ENCODE measurements at regions not wholly inside any gene's neighbourhood (a gene's known extent, or its start where the extent isn't known, plus 50 kb on each side); places are given as distances from the start of the nearest gene placed in this dataset.

DNA sequence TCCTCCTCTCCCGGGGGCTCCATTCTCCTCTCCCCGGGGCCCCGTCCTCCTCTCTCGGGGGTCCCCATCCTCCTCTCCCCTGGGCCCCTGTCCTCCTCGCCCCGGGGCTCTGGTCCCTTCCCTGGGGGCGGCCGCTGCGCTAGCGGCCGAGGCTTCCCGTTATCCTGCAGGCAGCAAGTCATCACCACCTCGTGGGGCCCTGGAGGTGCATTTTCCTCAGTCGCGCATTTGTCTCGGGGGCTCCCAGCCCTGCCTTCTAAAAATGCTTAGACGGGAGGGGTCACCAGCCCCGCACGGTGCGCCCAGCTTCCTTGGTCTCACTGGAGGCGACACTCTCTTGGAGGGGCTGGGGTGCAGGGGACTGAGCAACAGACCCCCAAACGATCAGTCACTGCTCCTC, 216.5 kb downstream of the QKI start:
- TF ChIP-seq, protein P1, sequence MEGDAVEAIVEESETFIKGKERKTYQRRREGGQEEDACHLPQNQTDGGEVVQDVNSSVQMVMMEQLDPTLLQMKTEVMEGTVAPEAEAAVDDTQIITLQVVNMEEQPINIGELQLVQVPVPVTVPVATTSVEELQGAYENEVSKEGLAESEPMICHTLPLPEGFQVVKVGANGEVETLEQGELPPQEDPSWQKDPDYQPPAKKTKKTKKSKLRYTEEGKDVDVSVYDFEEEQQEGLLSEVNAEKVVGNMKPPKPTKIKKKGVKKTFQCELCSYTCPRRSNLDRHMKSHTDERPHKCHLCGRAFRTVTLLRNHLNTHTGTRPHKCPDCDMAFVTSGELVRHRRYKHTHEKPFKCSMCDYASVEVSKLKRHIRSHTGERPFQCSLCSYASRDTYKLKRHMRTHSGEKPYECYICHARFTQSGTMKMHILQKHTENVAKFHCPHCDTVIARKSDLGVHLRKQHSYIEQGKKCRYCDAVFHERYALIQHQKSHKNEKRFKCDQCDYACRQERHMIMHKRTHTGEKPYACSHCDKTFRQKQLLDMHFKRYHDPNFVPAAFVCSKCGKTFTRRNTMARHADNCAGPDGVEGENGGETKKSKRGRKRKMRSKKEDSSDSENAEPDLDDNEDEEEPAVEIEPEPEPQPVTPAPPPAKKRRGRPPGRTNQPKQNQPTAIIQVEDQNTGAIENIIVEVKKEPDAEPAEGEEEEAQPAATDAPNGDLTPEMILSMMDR (IDR thresholded peaks at IDR 0.05), result no peak
- no peak for TF ChIP-seq POLR2A (IDR thresholded peaks at IDR 0.05)

Measured in tibial nerve (tissue), 3 donors.